Peyer's patch (tissue), 4 donors: ENCODE measurements at regions not wholly inside any gene's neighbourhood (a gene's known extent, or its start where the extent isn't known, plus 50 kb on each side); places are given as distances from the start of the nearest gene placed in this dataset.

Source experiments
- CTCF ChIP-seq, 6 experiments: fragments of 450-650 bp in 4 of 6; fragments of 200-600 bp in 2 of 6; sonication (generic) in 1 of 6; IDR thresholded peaks; one replicate each; pipeline ENCODE4 v1.5.1; 2017 to 2019; ENCODE audit warnings: antibody characterized with exemption in 6 of 6, mild to moderate bottlenecking in 3 of 6, moderate library complexity in 1 of 6
- POLR2A ChIP-seq, 2 donors: fragments of 450-650 bp; IDR thresholded peaks; one replicate each; pipeline ENCODE4 v1.5.1; 2017; ENCODE audit warnings: antibody characterized with exemption in 2 of 2, mild to moderate bottlenecking in 2 of 2, moderate library complexity in 2 of 2

DNA sequence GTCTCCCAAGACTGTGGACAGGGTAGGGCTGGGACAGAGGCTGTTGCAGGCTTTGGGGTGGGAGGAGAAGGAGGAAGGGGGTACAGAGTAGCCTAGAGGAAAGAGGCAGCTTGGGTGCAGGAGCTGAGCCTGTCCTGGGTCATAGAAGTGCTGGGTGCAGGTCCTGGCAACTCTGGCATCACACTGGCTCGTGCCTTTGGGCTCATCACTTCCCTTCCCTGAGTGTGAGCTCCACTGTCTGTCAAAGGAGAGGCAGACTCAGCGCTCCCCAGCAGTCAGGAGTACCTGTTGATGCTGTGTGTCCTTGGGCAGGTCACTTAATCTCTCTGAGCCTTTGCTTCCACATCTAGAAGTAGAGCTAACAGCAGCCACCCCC is 157.1 kb downstream of the PTPRU start:
- TF ChIP-seq POLR2A (IDR thresholded peaks at IDR 0.05), result no peak
- TF ChIP-seq CTCF (IDR thresholded peaks at IDR 0.05), result no peak
